GM12891 (cell line): ENCODE measurements at regions not wholly inside any gene's neighbourhood (a gene's known extent, or its start where the extent isn't known, plus 50 kb on each side); places are given as distances from the start of the nearest gene placed in this dataset.
A peak's percentile ranks its signal among the peaks of the same experiment; 100 is the strongest.
"Not testable (repeated sequence)": the region's sequence is repeated elsewhere in the genome, so short reads cannot be mapped to it uniquely, and the experiment has no call there.

Experiments
- DNase-seq: peaks from one replicate; pipeline ENCODE4 v3.0.0; 2011; ENCODE audit warnings: low spot score; ENCODE audit not compliant: insufficient read length
- FAIRE-seq: peaks from 2 replicates; lab custom pipeline; 2011; peaks lifted over from hg19 to GRCh38; lab: Jason Lieb, UNC
- PAX5 ChIP-seq: IDR thresholded peaks from 2 replicates; pipeline ENCODE4 v1.6.1; 2011; ENCODE audit warnings: low read length, moderate library complexity, mild to moderate bottlenecking; ENCODE audit not compliant: insufficient read depth, severe bottlenecking
- POLR2A ChIP-seq: IDR thresholded peaks from 2 replicates; pipeline ENCODE4 v1.6.1; 2011; ENCODE audit warnings: low read depth, low read length, control low read depth
- POLR2AphosphoS5 ChIP-seq: IDR thresholded peaks from 2 replicates; pipeline ENCODE4 v1.6.1; 2011; ENCODE audit warnings: low read depth, low read length, control low read depth
- POU2F2 ChIP-seq: IDR thresholded peaks from 2 replicates; pipeline ENCODE4 v1.6.1; 2011; ENCODE audit warnings: low read depth, mild to moderate bottlenecking, control low read depth, low read length, moderate library complexity
- SPI1 ChIP-seq: IDR thresholded peaks from 2 replicates; pipeline ENCODE4 v1.6.1; 2011; ENCODE audit warnings: low read depth, low read length, control low read depth
- TAF1 ChIP-seq: IDR thresholded peaks from 2 replicates; pipeline ENCODE4 v1.6.1; 2011; ENCODE audit warnings: low read depth, low read length, control low read depth

GRCh38 chr6:144665932-144666450 is 380.9 kb downstream of the UTRN start:
- FAIRE-seq: no peak
- TF ChIP-seq POLR2A (no peak), POLR2AphosphoS5 (no peak), SPI1 (no peak), TAF1 (no peak), PAX5 (no peak), POU2F2 (no peak)
- no peak for DNase-seq

GRCh38 chr6:144666781-144667180 is 381.6 kb downstream of the UTRN start:
- TF ChIP-seq PAX5 (no peak), TAF1 (no peak), POU2F2 (no peak), SPI1 (no peak), POLR2AphosphoS5 (no peak), POLR2A (no peak)
- no peak for DNase-seq
- no peak for FAIRE-seq

DNA sequence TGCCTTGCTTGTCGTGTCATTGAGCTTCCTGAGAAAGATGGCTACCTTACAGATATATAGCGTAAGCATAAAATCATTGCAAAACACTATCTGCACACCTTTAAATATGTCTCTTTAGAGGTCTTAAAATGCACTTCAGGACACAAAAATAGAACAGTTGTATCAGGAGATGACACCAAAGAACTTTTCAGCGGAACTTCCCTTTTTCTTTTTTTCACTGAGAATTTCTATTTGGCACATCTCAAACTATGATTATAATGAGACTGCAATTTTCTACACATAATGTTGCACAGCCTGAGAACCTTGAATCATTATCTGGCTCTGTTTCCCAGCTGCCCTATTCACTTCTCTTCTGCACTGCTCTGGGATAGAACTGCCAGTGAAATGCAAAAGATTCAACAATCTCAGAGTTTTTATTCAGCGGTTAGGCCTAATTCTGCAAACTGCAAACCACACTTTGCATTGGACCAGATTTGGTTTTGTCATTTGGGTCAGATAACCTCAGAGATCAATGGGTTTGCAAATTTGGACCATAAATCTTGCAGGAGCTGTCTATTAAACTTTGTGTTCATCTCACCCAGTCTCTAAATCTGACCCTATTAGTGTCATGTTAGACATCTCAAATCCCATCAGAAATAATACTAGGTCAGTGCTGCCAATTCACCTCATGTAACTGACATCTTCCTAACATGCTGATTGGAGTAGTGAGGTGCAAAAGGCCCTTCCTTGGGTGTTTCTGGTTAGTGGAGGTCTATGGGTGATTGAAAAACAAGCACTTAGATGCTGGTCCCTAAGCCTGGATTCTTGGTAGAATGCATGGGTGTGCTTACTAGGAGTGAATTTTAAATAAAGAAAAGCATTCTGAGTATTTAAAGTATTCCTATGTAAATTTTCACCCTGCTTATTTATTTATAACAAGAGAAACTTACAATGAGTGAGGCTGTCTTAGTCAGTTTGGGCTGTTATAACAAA is 382.7 kb downstream of the UTRN start:
- no peak for FAIRE-seq
- TF ChIP-seq PAX5 (no peak), POLR2A (no peak), SPI1 (no peak), POU2F2 (no peak), POLR2AphosphoS5 (no peak), TAF1 (no peak)
- no peak for DNase-seq

DNA sequence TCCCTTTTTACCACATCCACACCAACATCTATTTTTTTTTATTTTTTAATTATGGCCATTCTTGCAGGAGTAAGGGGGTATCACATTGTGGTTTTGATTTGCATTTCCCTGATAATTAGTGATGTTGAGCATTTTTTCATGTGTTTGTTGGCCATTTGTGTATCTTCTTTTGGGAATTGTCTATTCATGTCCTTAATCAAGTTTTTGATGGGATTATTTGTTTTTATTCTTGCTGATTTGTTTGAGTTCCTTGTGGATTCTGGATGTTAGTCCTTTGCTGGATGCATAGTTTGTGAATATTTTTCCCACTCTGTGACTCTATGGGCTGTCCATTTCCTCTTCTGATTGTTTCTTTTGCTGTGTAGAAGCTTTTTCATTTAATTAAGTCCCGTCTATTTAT is 385.1 kb downstream of the UTRN start:
- not testable (repeated sequence) for DNase-seq, FAIRE-seq

- TF ChIP-seq POLR2AphosphoS5 (no peak), TAF1 (no peak), POU2F2 (no peak), SPI1 (no peak), POLR2A (no peak), PAX5 (no peak)
- no peak for DNase-seq
- FAIRE-seq: no peak
Observed at GRCh38 chr6:144673807-144674206, 388.7 kb downstream of the UTRN start.

DNA sequence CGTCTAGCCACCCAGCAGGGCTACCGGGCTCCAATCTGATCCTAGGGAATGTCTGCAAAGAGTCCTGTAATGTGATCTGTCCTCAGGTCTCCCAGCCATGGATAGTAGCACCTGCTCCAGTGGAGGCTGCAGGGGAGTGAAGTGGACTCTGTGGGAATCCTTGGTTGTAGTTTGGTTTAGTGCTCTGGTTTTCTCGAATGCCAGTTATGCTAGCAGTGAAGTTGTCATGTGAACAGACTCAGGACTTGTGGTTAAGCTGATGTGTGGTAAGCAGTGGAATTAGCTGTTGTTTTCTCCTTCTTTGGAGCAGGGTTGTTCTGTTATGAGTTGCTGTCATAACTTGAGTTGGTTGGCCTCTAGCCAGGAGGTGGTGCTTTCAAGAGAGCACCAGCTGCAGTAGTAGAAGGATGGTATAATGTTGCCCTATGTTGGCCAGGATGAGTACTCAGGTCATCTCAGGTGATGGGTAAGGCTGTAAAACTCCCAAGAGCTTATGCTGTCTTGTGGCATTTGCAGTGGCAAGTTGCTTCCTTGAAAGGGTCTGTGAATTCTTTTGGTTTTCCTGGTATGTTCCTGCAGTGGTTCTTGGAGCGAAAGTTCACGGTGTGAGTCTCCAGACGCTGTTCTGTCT is 390.2 kb downstream of the UTRN start:
- TF ChIP-seq POLR2A (no peak), PAX5 (no peak), POU2F2 (no peak), SPI1 (no peak), POLR2AphosphoS5 (no peak), TAF1 (no peak)
- DNase-seq (no peak), FAIRE-seq (peak; percentile 59)

DNA sequence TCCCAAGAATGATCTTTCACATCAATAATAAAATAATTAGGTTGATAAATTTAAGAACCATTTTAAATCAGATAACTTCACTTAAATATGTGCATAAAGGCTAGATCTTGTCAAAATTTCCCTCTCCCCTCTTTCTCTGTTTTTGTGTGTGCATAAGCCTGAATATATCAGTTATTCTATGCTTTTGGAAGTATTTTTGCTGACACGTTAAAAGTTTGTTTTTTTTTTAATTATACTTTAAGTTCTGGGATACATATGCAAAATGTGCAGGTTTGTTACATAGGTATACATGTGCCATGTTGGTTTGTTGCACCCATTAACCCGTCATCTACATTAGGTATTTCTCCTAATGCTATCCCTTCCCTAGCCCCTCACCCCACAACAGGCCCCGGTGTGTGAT is 391.2 kb downstream of the UTRN start:
- not testable (repeated sequence) for DNase-seq, FAIRE-seq

DNA sequence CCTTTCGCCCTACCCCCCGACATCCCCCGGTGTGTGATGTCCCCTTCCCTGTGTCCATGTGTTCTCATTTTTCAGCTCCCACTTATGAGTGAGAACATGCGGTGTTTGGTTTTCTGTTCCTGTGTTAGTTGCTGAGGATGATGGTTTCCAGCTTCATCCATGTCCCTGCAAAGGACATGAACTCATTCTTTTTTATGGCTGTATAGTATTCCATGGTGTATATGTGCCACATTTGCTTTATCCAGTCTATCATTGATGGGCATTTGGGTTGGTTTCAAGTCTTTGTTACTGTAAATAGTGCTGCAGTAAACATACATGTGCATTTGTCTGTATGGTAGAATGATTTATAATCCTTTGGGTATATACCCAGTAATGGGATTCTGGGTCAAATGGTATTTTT is 392.1 kb downstream of the UTRN start:
- not testable (repeated sequence) for FAIRE-seq

DNA sequence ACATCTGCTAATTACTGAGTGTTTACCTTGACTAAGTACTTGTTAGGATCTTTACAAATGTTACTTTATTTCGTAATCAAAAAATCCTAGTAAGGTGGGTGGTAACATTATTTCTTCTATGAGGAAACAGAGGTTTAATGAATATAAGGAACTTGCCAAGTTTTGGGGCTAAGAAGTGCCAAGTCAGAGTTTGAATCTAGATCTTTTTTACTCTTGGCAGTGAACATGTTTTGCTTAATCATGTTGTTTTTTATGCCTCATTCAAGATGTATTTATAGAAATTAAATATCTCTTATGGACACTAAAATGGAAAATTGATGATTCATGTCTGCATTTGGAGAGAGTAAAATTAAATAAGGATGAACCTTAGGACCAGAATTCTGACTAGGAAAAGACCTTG is 393.7 kb downstream of the UTRN start:
- TF ChIP-seq PAX5: no peak
- TF ChIP-seq POLR2AphosphoS5: no peak
- TF ChIP-seq TAF1: no peak
- TF ChIP-seq POLR2A: no peak
- TF ChIP-seq SPI1: no peak
- no peak for TF ChIP-seq POU2F2
- FAIRE-seq (no peak), DNase-seq (no peak)

More for the DNA sequence above, 392.1 kb downstream of the UTRN start:
- not testable (repeated sequence) for DNase-seq

DNA sequence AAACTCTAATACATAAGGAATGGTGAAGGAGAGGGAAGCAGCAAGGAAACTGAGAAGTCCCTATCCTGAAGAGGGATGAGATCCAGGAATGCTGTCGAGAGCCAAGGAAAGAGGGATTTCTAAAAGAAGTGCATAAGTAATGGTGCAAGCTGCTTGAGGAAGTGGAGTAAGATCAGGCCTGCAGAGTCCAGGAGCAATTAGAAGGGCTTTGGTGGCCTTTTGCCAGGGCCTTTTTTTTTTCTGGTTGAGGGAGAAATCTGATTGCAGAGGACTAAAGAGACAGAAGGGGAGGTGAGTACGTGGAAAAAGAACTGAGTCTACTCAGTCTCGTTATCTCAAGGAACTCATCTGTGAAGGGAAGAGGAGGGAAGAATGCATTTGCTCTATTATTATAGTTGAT is 396.2 kb downstream of the UTRN start:
- DNase-seq (no peak), FAIRE-seq (no peak)
- TF ChIP-seq SPI1 (no peak), PAX5 (no peak), POU2F2 (no peak), TAF1 (no peak), POLR2A (no peak), POLR2AphosphoS5 (no peak)
